HL-60 (cell line): ENCODE measurements at regions not wholly inside any gene's neighbourhood (a gene's known extent, or its start where the extent isn't known, plus 50 kb on each side); places are given as distances from the start of the nearest gene placed in this dataset.

ENCODE experiments used
- DNase-seq, 2 experiments: peaks; one replicate each; pipeline ENCODE4 v3.0.0-alpha.2; 2010 to 2020; ENCODE audit warnings: low read depth in 1 of 2, low spot score in 1 of 2
- H3K27ac ChIP-seq: fragments of 250-450 bp; sonication (Bioruptor Pico); replicated peaks from 2 replicates; pipeline ENCODE4 v1.5.1; 2020; ENCODE audit warnings: mild to moderate bottlenecking, moderate library complexity
- H3K27me3 ChIP-seq: fragments of 250-450 bp; sonication (Bioruptor Pico); 2 replicates; pipeline ENCODE4 v1.5.1; 2021; ENCODE audit warnings: mild to moderate bottlenecking, moderate library complexity; ENCODE audit not compliant: insufficient read depth, poor library complexity, severe bottlenecking
- H3K4me3 ChIP-seq: replicated peaks from 2 replicates; pipeline ENCODE4 v1.5.1; 2011; ENCODE audit warnings: mild to moderate bottlenecking, control low read depth, low read length; ENCODE audit not compliant: insufficient read depth
- GABPA ChIP-seq: IDR thresholded peaks from 2 replicates; pipeline ENCODE4 v1.6.1; 2012; ENCODE audit warnings: low read depth
- POLR2AphosphoS5 ChIP-seq: IDR thresholded peaks from 2 replicates; pipeline ENCODE4 v1.6.1; 2012; ENCODE audit warnings: low read depth
- SPI1 ChIP-seq: IDR thresholded peaks from 2 replicates; pipeline ENCODE4 v1.6.1; 2012; ENCODE audit warnings: low read depth, mild to moderate bottlenecking, borderline replicate concordance
- TF ChIP-seq, protein P1 (sequence below): IDR thresholded peaks from one replicate; pipeline ENCODE4 v1.5.1; 2011; ENCODE audit warnings: low read length, control low read depth, inconsistent platforms; ENCODE audit not compliant: insufficient read depth
- TF ChIP-seq, protein P2 (sequence below): IDR thresholded peaks from 2 replicates; pipeline ENCODE4 v1.6.1; 2012; ENCODE audit warnings: low read depth; ENCODE audit not compliant: insufficient replicate concordance

DNA sequence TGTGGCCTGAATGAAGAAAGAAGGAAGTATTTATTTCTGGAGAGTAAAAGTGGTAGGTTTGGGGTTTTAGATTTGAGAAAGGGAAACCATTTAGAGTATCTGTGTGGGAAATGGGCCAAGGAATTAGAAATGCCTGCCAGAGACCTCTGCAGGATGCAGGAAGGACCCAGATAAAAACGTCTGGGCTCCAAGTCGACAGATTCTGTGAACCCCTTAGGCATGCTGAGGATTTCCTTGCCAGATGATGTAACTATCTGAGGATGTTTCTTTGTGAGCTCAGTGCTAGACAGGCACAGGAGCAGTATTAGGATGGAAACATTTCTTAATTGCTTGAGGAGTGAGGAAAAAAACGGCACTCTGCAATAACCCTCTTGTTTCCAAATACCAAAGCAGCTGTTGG lies 251.8 kb upstream of the DMRT1 start:
- H3K27me3 ChIP-seq: peaks cover 2% of the 10 kb centered on the region
- no peak overlapping the region for H3K4me3 ChIP-seq
- no peak for DNase-seq
- H3K27ac ChIP-seq: no peak overlapping the region
- TF ChIP-seq, protein P1, sequence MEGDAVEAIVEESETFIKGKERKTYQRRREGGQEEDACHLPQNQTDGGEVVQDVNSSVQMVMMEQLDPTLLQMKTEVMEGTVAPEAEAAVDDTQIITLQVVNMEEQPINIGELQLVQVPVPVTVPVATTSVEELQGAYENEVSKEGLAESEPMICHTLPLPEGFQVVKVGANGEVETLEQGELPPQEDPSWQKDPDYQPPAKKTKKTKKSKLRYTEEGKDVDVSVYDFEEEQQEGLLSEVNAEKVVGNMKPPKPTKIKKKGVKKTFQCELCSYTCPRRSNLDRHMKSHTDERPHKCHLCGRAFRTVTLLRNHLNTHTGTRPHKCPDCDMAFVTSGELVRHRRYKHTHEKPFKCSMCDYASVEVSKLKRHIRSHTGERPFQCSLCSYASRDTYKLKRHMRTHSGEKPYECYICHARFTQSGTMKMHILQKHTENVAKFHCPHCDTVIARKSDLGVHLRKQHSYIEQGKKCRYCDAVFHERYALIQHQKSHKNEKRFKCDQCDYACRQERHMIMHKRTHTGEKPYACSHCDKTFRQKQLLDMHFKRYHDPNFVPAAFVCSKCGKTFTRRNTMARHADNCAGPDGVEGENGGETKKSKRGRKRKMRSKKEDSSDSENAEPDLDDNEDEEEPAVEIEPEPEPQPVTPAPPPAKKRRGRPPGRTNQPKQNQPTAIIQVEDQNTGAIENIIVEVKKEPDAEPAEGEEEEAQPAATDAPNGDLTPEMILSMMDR: no peak
- TF ChIP-seq, protein P2, sequence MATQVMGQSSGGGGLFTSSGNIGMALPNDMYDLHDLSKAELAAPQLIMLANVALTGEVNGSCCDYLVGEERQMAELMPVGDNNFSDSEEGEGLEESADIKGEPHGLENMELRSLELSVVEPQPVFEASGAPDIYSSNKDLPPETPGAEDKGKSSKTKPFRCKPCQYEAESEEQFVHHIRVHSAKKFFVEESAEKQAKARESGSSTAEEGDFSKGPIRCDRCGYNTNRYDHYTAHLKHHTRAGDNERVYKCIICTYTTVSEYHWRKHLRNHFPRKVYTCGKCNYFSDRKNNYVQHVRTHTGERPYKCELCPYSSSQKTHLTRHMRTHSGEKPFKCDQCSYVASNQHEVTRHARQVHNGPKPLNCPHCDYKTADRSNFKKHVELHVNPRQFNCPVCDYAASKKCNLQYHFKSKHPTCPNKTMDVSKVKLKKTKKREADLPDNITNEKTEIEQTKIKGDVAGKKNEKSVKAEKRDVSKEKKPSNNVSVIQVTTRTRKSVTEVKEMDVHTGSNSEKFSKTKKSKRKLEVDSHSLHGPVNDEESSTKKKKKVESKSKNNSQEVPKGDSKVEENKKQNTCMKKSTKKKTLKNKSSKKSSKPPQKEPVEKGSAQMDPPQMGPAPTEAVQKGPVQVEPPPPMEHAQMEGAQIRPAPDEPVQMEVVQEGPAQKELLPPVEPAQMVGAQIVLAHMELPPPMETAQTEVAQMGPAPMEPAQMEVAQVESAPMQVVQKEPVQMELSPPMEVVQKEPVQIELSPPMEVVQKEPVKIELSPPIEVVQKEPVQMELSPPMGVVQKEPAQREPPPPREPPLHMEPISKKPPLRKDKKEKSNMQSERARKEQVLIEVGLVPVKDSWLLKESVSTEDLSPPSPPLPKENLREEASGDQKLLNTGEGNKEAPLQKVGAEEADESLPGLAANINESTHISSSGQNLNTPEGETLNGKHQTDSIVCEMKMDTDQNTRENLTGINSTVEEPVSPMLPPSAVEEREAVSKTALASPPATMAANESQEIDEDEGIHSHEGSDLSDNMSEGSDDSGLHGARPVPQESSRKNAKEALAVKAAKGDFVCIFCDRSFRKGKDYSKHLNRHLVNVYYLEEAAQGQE: no peak
- TF ChIP-seq SPI1 (no peak), GABPA (no peak), POLR2AphosphoS5 (no peak)

DNA sequence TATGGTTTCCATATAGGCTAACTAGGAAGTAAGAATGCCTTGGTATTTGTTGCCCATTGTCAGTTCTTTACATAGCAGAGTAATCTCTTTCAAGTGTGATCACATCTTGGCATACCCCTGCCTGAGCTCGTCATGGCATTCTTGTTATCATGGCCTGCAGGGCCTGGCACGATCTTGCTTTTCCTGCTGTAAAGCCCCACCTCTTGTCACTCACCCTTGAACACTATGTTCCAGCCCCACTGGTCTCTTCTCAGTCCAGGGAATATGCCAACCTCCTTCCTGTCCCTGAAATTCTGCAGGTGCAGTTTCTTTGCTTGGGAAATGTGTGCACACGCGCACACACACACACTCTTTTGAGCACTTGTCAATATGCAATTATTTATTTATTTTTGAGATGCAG lies 250.2 kb upstream of the DMRT1 start:
- no peak for DNase-seq
- Histone ChIP-seq H3K4me3 (no peak overlapping the region), H3K27ac (no peak overlapping the region), H3K27me3 (peaks cover 5% of the 10 kb centered on the region)
- TF ChIP-seq, protein P2: no peak
- no peak for TF ChIP-seq SPI1
- no peak for TF ChIP-seq GABPA
- TF ChIP-seq, protein P1: no peak
- no peak for TF ChIP-seq POLR2AphosphoS5

DNA sequence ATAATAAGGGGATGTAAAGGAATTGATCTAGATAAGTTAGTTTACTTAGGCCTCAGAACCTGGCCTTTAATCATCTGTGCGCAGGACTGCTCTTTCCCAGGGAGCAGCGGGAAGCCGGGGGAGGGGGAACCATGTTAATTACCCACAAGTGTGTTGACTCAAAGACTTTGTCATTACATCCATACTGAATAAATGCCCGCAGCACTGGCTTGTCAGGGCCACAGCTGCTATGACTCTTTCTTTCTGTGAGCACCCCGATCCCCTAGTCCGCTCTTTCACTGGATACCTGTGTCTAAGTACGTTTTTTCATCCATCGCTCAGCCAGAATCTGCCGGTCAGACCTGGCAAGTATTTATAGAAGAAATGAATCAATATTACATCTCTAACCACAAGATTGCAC lies 249.3 kb upstream of the DMRT1 start:
- no peak overlapping the region for H3K4me3 ChIP-seq
- H3K27me3 ChIP-seq: peaks cover 5% of the 10 kb centered on the region
- no peak for DNase-seq
- no peak overlapping the region for H3K27ac ChIP-seq
- no peak for TF ChIP-seq SPI1
- no peak for TF ChIP-seq GABPA
- TF ChIP-seq, protein P1: no peak
- no peak for TF ChIP-seq POLR2AphosphoS5
- TF ChIP-seq, protein P2: no peak
